ENCODE measurements at regions not wholly inside any gene's neighbourhood (a gene's known extent, or its start where the extent isn't known, plus 50 kb on each side); places are given as distances from the start of the nearest gene placed in this dataset.
A peak's percentile ranks its signal among the peaks of the same experiment; 100 is the strongest.
"Not testable (repeated sequence)": the region's sequence is repeated elsewhere in the genome, so short reads cannot be mapped to it uniquely, and the experiment has no call there.

DNA sequence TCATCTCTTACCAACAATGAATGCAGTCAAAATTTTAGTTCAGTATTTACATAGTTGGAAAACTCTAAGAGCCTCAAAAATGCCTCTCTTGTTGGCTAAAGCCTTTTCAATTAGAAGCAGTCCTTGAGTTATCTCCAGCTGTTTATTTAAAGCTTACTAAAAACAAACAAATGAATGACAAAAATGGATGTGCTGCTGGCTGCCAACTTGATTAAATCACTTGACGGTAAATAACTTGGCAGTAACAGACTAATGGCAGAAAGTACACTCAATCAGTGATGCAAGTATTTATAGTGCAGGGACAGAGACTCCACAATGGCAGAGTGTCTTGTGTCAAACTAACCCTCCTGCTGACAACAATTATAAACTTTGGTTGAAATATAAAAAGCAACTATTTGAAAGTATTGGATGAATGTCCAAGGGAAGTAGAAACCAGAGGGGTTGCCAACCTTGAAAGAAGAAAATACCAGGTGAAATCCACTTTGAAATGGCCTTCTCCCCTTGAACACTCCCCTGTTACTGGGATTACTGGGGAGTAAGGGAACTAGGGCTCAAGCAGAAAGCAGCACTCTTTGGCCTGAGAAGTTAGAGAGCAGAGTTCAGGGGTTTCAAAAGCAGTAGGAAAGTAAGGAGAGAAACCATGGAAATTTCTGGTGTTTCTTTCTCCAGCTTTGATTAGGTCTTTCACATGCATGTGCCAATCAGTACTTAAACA lies 245.2 kb upstream of the SPHKAP start:
- DNase-seq = no peak
- no peak overlapping the region for H3K4me3 Mint-ChIP-seq (ENCODE audit: unreplicated experiment)

DNA sequence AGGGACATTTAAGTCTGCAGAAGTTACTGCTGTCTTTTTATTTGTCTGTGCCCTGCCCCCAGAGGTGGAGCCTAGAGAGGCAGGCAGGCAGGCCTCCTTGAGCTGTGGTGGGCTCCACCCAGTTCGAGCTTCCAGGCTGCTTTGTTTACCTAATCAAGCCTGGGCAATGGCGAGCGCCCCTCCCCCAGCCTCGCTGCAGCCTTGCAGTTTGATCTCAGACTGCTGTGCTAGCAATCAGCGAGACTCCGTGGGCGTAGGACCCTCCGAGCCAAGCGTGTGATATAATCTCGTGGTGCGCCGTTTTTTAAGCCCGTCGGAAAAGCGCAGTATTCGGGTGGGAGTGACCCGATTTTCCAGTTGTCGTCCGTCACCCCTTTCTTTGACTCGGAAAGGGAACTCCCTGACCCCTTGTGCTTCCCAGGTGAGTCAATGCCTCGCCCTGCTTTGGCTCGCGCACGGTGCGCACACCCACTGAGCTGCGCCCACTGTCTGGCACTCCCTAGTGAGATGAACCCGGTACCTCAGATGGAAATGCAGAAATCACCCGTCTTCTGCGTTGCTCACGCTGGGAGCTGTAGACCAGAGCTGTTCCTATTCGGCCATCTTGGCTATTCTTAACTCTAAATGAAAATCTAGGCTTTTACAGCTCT lies 244.0 kb upstream of the SPHKAP start:
- not testable (repeated sequence) for H3K27me3 Mint-ChIP-seq (ENCODE audit: unreplicated experiment); H3K9me3 Mint-ChIP-seq (ENCODE audit: unreplicated experiment); H3K4me1 Mint-ChIP-seq (ENCODE audit: low read depth, unreplicated experiment); H3K4me3 Mint-ChIP-seq (ENCODE audit: unreplicated experiment); H3K27ac Mint-ChIP-seq (ENCODE audit: unreplicated experiment); H3K36me3 Mint-ChIP-seq (ENCODE audit: unreplicated experiment)
- DNase-seq = peak; percentile 16

More for the DNA sequence above, 245.2 kb upstream of the SPHKAP start:
- no peaks in the 10 kb centered on the region for H3K9me3 Mint-ChIP-seq (ENCODE audit: unreplicated experiment)
- no peak overlapping the region for H3K27ac Mint-ChIP-seq (ENCODE audit: unreplicated experiment)
- no peaks in the 10 kb centered on the region for H3K27me3 Mint-ChIP-seq (ENCODE audit: unreplicated experiment)
- TF ChIP-seq, protein P1, sequence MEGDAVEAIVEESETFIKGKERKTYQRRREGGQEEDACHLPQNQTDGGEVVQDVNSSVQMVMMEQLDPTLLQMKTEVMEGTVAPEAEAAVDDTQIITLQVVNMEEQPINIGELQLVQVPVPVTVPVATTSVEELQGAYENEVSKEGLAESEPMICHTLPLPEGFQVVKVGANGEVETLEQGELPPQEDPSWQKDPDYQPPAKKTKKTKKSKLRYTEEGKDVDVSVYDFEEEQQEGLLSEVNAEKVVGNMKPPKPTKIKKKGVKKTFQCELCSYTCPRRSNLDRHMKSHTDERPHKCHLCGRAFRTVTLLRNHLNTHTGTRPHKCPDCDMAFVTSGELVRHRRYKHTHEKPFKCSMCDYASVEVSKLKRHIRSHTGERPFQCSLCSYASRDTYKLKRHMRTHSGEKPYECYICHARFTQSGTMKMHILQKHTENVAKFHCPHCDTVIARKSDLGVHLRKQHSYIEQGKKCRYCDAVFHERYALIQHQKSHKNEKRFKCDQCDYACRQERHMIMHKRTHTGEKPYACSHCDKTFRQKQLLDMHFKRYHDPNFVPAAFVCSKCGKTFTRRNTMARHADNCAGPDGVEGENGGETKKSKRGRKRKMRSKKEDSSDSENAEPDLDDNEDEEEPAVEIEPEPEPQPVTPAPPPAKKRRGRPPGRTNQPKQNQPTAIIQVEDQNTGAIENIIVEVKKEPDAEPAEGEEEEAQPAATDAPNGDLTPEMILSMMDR (IDR thresholded peaks at IDR 0.05; ENCODE audit: partially characterized antibody, unreplicated experiment) = no peak
- H3K36me3 Mint-ChIP-seq (ENCODE audit: unreplicated experiment) = peaks cover 8% of the 10 kb centered on the region
- H3K4me1 Mint-ChIP-seq (ENCODE audit: low read depth, unreplicated experiment) = no peaks in the 10 kb centered on the region

DNA sequence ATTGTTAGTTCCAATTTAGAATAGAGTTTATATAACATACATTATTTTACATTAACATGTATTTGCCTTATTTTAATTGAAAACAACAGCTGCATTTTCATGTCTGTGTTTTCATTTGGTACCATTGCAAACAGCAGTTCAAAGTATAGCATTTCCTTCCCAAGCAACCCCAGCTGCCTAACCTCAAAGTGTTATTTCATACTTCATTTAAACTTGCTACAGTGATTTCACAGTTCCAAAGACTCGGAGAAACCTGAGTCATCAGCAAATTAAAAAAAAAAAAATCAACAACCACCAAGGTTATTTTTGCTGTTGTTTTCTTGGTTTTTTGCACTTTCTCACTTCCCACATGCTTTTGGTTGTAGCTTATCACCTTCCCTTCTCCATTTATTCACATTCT lies 236.5 kb upstream of the SPHKAP start:
- Mint-ChIP-seq H3K27ac (ENCODE audit: unreplicated experiment) (no peak overlapping the region), H3K4me3 (ENCODE audit: unreplicated experiment) (no peak overlapping the region), H3K36me3 (ENCODE audit: unreplicated experiment) (no peaks in the 10 kb centered on the region), H3K4me1 (ENCODE audit: low read depth, unreplicated experiment) (peaks cover 5% of the 10 kb centered on the region), H3K27me3 (ENCODE audit: unreplicated experiment) (no peaks in the 10 kb centered on the region), H3K9me3 (ENCODE audit: unreplicated experiment) (no peaks in the 10 kb centered on the region)
- DNase-seq = no peak
- TF ChIP-seq, protein P1 (IDR thresholded peaks at IDR 0.05; ENCODE audit: partially characterized antibody, unreplicated experiment) = no peak

DNA sequence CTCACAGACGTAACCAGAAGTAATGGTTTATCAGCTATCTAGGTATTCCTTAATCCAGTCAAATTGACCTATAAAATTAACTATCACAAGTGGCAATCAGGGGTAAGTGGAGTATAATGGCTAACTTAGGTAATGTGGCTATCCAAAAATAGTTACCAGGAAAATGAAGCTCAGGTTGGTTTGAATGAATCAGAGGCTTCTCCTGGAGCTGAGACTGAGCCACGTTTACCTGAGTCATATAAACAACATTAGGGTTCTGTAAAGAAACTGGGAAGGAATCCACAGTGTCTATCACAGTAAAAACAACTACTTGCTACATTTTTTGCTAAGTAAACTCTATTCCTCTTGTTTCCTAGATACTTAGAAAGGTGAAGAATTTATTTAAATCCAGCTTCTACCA lies 236.0 kb upstream of the SPHKAP start:
- H3K27ac Mint-ChIP-seq (ENCODE audit: unreplicated experiment) = no peak overlapping the region
- TF ChIP-seq, protein P1 (IDR thresholded peaks at IDR 0.05; ENCODE audit: partially characterized antibody, unreplicated experiment) = no peak
- H3K4me3 Mint-ChIP-seq (ENCODE audit: unreplicated experiment) = no peak overlapping the region
- H3K36me3 Mint-ChIP-seq (ENCODE audit: unreplicated experiment) = no peaks in the 10 kb centered on the region
- DNase-seq = no peak
- H3K9me3 Mint-ChIP-seq (ENCODE audit: unreplicated experiment) = no peaks in the 10 kb centered on the region
- no peaks in the 10 kb centered on the region for H3K27me3 Mint-ChIP-seq (ENCODE audit: unreplicated experiment)
- H3K4me1 Mint-ChIP-seq (ENCODE audit: low read depth, unreplicated experiment) = peaks cover 5% of the 10 kb centered on the region

DNA sequence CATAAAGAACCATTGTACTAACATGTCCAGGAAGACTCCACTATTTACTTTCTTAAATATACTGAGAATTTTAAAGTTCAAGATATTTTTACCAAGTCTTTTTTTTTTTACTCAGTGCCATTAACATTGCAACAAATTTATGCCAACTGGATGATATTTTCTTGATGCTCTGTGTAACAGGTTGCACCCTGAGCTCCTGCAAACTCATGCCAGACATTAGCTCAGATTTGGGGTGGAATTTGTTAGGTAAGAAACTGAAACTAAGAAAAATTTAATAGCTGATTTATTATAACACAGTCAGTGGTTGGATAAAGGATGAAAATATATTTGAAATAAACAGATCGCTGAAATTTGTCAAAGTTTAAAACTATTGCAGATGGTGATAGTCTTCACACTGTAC lies 228.6 kb upstream of the SPHKAP start:
- DNase-seq = no peak
- TF ChIP-seq, protein P1 (IDR thresholded peaks at IDR 0.05; ENCODE audit: partially characterized antibody, unreplicated experiment) = no peak
- H3K4me3 Mint-ChIP-seq (ENCODE audit: unreplicated experiment) = no peak overlapping the region
- H3K27ac Mint-ChIP-seq (ENCODE audit: unreplicated experiment) = no peak overlapping the region
- no peaks in the 10 kb centered on the region for H3K27me3 Mint-ChIP-seq (ENCODE audit: unreplicated experiment)
- no peaks in the 10 kb centered on the region for H3K36me3 Mint-ChIP-seq (ENCODE audit: unreplicated experiment)
- H3K9me3 Mint-ChIP-seq (ENCODE audit: unreplicated experiment) = no peaks in the 10 kb centered on the region
- peaks cover 5% of the 10 kb centered on the region for H3K4me1 Mint-ChIP-seq (ENCODE audit: low read depth, unreplicated experiment)
